GM04504 (cell line): ENCODE measurements at regions not wholly inside any gene's neighbourhood (a gene's known extent, or its start where the extent isn't known, plus 50 kb on each side); places are given as distances from the start of the nearest gene placed in this dataset.

Experiments used
- DNase-seq: peaks from one replicate; pipeline ENCODE4 v3.0.0-alpha.2; 2012; ENCODE audit warnings: low read depth

DNA sequence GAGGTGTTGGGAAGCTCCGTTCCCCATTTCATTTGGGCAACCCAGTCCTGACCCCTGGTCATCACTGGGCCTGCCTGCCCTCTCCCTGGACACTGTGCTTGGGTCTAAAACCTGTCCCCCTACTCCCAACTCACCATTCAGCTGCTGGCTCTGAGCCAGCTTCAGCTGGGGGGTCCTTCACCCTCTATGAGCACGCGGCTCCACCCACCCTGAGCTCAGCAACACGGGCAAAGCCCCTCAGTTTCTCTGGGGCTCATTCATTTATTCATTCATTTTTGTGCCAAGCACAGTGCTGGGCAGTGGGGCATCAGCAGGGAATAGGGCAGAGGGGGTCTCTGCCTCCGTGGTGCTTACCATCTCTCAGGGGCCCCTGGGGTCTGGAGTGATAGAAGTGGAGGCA is 199.8 kb upstream of the MVB12B start:
- no peak for DNase-seq

DNA sequence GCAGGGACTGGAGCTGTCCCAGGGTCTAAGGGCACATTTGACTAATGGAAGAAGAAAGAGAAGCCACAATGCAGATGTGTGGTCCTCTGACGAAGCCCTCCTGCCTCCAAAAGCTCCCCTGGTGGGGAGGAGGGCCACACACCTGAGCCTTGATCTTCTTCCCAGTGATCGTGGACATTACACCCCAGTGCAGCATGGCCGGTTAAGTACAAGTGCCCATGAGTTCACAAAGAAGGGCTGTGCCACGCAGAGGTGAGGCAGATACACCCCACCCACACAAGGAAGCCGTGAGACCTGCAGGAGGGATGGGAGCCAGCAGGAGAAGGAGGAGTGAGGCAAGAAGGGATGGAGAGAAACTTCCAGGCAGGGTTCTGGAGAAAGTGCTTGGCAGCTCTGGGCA is 199.0 kb upstream of the MVB12B start:
- DNase-seq, result no peak

DNA sequence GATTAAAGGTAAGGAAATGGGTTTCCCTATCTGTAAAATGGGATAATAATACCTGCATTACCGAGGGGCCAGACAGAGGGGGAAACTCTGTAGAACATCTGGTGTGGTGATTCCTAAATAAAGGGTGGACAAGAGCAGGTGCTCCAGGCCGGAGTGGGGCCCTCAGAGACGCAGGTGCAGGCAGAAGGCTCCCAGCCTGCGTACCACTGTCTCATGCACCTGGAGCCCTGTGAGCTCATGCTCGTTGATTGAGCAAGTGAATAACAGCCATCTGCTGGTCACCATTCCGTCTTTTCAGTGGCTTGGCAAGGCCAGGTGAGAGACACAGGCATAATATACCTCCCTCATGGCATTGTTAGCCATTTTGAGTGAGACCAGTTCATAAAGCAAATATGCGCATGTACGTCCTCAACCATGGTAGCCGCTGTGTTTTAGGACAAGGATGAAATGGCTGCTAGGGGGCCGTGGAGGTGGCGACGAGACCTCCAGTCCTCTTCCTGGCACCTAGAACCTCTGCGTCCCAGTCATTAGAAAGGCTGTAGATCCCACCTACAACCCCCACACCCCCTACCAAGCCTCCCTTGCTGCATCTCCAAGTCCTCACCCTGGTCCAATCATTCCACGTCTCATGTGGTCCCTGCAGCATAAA is 198.0 kb upstream of the MVB12B start:
- no peak for DNase-seq

DNA sequence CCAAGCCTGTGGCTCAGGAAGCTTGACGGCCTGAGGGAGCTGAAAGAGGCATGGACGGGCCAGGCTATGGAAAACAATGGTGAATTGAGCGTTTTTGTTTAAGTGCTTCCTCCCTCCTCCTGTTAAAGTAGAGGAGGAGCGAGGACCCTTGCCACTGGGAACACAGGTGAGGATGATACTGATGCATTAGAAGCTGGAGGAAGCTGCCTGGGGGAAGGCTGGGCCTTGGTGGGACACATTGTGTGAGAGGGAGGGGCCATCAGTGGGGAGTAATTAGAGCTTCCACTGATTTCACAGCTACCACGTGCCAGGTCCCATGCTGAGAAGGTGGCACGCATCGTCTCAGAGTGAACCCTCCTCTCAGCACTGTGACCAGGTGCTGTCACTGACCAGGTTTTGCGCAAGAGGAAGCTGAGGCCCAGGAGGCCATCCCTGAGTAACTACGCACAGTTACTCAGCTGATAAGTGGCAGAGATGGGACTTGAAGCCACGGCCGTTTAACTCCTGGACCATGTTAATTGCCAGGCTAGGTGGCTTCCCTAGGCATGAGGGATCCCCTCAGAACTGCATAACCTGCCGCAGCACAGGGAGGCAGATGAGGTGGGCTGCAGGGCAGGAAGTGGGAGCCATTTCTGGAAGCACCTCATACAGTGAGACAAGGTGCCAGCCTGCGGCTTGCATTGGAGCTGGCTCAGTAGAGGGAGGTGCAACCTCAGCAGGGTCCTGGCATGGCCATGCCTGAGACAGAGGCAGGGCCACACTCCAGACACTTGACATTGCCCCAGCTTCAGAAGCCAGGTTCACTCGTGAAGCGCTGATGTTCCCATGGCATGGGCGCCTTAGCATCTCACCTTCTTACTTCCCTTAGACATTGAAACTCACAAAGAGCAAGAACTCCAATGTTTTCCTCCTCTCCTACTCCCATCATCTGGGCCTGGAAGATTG is 195.3 kb upstream of the MVB12B start:
- DNase-seq, result no peak

DNA sequence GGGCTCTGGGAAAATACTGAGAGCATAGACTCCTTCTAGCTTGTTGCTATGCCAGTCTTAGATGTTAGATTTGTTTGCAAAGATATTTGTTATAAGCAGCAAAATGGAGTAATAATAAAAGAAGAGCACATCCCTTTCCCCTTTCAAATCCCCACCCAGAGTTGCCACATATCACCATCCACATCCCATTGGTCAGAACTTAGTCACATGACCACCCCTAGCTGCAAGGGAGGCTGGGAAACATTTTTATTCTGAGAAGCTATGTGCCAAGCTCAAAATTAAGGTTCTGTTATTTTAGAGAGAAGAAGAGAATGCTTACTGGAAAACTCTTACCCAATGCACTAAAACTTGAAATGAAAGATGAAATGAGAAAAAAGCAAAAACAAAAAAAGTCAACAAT is 193.9 kb upstream of the MVB12B start:
- no peak for DNase-seq

DNA sequence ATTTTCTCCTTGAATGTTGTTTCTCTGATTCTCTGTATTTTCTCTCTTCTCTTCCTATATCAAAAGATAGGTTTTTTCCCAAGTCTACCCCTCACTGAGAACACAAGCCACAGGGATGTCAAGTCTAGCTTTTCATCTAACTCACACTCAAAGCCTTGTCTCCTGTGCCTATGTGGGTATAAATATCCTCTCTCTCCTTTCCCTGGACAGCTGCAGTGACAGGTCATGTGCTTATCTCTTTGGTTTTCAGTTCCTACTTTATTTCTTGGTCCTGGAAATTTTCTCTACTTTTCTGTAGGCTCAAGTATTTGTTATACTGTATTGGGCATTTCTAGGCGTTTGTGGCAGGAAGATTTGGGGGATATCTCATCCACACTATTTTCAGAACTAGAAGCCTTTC is 182.4 kb upstream of the MVB12B start:
- DNase-seq, result no peak

DNA sequence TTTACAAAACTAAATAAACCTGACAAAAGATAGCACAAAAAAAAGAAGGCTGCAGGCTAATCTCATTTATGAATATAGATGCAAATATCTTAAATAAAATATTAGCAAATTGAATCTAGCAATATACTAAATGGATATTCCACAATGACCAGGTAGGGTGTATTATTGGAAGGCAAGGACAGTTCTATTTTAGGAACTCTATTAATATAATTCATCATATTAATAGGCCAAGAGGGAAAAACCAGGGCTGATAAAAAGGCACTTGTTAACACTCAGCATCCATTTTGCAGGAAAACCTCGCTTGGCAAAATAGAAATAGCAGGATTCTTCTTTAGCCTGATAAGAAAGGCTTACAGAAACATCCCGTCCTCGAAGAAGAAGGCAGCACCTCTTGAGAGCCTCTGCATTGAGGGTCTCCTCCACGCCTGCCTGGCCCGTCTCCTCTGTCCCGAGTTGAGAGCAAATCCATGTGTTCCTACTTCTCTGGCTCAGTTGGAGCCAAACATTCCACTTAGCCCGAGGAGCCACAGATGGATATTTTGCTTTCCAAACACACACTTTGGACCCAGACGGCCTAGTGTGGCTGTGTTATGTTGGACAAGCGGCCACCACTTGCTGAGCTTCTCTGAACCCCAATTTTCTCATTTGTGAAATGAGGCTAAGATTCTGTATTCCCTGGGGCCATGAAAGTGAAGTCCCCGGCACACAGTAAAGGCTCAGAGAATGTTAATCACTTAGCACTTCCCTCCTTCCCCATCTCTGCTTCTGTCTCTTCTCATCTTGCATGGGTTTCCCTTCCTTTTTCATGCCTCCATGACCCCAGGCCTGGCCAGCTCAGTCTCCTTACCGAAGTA is 181.8 kb upstream of the MVB12B start:
- DNase-seq, result no peak

DNA sequence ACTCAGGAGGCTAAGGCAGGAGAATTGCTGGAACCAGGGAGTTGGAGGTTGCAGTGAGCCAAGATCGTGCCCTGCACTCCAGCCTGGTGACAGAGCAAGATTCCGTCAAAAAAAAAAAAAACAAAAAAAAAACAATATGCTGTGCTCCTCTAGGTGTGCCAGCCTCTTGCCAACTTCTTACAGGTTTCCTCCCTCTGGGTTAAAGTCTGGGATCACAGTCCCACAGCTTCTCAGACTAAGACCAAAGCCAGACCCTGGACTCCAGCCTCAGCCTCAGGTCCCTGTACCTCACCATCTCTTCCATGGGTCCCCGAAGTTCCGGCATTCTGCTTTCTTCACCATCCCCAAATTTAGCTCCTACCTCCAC is 180.8 kb upstream of the MVB12B start:
- DNase-seq, result no peak

DNA sequence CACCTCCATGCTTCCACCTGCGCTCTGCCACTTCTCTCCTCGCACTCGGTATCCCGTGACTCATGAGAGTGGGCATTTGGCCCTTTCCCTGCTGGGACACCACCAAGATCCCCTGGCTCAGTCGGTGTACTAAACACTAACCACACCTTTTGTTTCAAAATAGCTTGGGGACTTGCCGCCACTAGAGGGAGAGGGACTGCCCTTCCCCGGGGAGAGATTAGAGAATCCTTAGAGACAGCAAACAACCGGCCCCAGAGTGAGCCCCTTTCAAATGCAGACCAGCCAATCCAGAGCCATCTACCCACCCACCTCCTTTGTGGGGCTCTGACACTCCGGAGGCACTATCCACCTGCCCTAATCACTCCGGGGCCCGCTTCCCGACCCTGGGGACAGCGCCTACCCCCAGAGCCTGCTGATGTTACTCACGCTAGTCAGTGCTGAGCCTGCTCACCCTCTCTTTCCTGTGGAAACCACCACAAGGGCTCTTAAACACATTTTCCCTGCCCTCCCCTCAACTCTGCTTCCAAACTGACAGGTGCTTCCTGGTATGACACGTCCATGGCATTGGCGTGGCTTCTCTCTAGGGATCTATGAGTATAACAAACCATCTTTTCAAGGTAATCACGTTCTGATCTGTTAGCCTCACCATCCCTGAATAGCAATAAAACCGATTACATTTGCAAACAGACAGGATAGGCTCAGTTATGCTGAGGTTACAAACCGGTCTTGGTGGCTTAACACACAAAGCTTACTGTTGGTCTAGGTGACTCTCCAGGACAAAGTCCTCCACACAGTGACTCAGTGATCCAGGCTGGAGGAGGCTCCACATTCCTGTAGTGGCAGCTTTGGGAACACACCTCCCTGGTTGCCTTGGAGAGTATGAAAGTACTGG is 180.1 kb upstream of the MVB12B start:
- DNase-seq, result no peak

DNA sequence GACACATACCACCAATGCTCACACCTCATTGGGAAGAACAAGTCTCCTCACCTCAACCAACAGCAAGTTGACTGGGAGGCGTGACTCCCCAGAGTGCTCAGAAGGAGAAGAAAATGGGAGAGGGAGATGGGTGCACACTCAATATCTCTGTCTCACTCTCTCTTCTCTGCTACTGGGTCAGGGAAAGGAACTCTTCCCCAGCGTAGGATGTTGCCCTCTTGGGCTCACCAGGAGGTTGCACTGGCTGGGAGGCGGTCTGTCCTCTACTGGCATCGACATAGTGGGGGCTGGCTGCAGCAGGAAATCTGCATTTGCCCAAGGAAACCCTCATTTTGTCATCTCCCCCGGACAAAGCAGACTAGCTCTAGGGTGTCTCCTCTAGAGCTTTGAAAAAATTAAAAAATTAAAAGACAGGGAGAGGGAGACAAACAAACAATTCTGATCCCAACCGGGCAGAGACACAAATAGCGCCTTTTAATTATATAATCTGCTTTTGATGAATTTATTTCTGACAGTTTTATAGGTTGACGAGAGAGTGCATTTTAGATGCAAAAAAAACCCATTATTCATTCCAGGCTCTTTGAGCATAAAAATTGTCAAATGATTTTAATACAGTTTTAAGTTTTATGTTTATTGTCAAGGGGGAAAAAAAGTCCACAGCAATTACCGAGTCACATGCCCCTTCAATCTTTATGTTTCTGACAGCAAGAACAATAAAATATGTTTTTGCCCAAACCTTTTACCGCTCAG is 179.3 kb upstream of the MVB12B start:
- no peak for DNase-seq

DNA sequence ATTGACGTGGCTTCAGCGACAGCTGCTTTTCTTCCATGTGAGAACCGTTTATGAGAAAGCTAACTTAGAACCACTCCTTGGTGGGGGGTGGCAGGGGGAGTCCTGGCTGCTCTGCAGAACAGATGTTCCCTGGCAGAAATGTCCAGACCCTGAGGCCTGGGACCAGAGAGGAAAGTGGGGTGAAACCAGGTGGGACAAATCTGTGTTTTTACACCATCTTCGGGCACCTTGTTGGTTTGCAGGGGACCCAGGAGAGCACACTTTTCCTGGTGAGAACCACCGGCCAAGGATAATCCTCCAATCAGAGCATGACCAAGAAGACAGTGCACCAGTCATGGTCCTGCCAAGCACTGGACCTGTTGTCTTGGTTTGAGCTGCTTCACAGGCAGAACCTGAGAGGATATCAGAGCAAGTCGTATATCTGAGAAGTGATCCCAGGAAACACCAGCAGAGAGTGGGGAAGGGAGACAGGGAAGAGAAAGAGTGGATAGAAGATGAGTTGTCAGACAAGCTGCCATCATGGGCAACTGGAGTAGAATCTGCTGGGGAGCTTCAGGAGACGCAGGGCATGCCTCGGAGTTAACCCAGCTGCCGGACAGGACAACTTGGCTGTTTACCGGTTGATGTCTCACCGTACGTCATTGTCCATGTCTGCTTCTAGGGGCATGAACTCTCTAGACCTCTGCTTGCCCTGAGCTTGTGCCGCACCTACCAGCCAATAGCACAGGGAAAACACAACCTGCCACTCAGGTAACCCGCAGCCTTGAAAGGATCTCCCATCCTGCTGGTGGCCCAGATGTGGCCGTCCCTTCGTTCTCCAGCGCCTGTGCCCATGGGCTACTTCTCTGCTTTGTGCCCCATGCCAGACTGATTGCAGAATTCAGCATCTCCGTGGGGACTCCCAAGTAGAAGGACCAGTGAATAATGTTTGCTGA is 178.4 kb upstream of the MVB12B start:
- DNase-seq, result no peak

DNA sequence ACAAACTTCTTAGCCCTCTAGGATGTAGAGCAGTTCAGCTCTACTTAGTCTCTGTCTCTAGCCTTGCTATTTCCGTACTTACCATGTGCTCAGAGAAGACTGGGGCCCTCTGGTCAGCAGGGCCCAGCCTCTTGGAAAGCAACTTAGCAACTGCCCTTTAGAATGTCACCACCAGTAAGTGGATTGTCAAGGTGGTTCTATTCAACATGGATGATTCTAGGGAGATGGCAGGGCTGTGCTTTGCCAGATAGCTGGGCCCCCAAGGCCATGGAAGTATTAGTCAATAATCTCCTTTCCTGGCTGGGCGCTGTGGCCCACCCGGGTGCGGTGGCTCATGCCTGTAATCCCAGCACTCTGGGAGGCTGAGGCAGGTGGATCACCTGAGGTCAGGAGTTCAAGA is 177.6 kb upstream of the MVB12B start:
- no peak for DNase-seq

DNA sequence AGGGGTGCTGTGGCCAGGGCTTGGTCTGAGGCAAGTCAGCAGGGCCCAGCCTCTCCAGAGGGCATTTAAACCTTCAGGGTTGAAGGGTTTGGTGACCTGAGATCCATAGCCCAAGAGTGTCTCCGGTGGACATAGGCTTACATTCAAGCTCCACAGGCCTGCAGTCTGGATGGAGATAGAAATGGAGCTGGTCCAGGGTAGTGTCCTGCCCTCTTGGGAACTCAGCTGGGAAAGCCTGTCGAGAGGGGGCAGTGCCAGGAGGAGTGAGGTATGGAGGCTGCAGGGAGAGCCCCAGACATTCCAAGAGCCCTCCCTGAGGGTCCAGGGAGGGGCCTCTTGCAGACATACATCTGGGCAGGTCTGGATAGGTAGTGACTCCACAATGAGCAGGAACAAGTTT is 177.0 kb upstream of the MVB12B start:
- no peak for DNase-seq

DNA sequence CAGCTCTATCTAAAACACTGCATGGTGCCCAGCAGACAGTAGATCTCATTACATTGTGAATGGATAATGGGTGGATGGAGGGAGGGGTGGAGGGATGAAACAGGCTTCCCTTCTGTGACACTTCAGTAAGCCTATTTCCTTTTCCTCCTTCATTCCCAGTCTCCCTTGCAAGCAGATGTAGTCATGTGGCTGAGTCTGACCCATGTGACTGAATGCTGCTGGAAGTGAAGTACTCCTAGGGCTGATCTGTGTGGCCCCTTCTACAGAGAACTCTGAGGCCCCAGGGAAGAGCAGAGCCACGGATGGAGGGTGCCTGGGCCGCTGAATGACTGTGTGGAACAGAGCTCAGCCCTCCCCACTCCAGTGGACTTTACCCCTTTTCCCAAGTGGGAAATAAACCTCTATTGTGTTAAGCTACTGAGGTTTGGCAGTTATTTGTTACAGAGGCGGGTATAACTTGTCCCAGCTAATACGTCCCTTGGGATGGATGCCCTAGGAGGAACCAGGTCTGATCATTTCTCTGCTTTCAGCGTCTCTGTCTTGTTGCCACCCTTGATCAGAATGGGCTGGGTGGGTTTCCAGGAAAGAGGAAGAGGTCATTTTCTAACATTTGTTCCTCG is 176.1 kb upstream of the MVB12B start:
- DNase-seq, result no peak

DNA sequence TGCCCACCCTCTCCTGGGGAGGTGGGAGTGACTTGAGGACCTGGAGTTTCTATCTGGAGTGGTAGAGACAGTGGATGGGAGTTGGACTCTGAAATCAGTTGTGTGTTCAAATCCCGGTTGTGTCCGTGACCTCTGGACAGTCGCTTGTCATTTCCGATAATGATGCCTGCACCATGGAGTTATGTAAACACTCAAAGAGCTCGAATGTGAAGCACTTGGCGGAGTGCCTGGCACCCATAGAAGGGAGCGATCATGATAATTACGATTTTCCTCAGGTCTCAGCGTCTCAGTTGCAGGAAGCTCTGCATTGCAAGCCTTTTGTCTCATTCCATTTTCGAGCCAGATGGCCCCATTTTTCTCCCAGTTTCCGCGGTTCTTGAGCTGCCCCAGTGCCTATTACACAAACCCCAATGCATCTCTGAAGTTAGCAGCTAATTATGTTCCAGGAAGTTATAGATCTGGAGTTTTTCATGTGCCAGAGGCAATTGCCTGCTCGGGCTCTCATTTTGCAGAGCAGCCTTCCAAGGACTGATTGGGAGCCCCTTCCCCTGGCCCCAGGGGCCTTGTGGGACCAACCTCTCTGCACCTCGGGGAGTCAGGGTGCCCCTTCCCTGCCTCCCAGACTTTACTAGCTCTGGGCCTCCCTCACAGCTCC is 175.5 kb upstream of the MVB12B start:
- DNase-seq, result no peak

DNA sequence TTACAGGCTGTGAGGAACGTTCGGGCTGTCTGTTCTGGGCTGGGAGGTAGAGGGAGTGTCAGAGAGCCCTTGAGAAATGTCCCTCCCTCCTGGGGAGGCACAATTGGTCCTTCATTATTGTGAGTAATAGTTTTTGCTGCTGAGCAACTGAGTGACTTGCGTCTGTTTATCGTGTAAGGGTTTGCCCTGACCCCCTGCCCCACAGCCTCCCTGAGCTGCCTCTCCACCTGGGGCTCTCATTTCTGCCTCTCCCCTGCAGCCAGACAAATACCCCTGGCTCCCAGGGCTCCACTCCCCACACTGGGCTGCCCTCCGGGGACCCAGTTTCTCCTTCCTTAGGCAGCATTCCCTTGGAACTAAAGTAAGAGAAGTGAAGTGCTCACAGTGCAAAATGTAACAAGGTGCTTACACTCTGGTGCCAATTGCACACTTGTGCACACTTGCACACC is 174.9 kb upstream of the MVB12B start:
- no peak for DNase-seq

DNA sequence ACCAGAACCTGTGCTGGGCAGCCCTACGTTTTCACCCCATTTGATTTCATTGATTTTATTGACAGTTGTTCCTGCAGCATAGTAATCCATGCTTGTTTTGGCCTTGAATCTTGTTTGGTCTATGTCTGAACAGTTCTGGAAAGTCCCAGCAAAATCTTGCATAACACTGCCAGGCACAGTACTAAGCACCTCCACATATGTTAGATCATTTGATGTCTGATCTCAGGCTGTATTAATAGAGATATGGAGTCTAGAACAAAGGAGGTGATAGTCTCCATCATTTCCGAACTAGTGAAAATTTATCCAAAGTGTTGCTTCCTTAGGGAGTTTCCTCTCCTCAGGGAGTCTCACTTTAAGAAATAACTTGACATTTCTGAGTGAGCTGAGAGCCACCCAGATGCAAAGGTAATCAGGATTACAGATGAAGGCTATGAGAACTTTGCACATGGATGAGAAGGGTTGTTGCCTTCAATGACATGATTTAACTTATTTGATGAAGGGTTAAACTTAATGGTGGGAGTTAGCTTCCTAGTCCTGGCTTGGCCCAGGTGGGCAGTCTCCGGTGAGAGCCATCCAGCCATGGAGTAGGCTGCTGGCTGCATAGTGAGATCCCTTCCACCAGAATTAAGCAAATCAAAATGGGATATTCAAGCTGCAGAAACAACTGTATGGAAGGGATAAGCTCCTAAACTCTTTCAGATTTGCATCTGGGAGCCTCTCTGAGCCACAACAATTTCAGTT is 173.8 kb upstream of the MVB12B start:
- no peak for DNase-seq

DNA sequence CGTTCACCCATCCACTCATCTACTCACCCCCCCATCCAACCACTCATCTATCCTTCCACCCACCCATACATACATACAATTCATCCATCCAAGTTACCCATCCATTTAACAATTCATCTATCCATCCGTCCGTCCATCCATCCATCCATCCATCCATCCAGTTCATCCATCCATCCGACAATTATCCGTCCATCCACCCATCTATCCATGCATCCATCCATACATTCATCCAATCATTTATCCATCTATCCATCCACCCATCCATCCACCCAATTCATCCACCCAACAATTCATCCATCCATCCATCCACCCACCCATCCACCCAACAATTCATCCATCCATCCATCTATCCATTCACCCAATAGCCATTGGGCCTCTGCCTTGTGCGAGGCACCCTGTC is 173.2 kb upstream of the MVB12B start:
- no peak for DNase-seq
